Hepatocyte (in vitro differentiated cells): ENCODE measurements at regions not wholly inside any gene's neighbourhood (a gene's known extent, or its start where the extent isn't known, plus 50 kb on each side); places are given as distances from the start of the nearest gene placed in this dataset.

ENCODE experiments used
- DNase-seq: peaks from one replicate; pipeline ENCODE4 v3.0.0-alpha.2; 2016; ENCODE audit warnings: low spot score
- H2AFZ ChIP-seq: fragments of 200-600 bp; sonication (generic); 2 replicates; pipeline ENCODE4 v1.6.0; 2016; ENCODE audit warnings: antibody characterized with exemption, mild to moderate bottlenecking
- H3K27ac ChIP-seq: fragments of 200-600 bp; sonication (generic); 2 replicates; pipeline ENCODE4 v1.5.1; 2016; ENCODE audit warnings: mild to moderate bottlenecking
- H3K27me3 ChIP-seq: fragments of 200-600 bp; sonication (generic); 2 replicates; pipeline ENCODE4 v1.6.1; 2016
- H3K36me3 ChIP-seq: fragments of 200-600 bp; sonication (generic); replicated peaks from 2 replicates; pipeline ENCODE4 v1.5.1; 2016; ENCODE audit warnings: low read depth; ENCODE audit not compliant: insufficient read depth
- H3K4me1 ChIP-seq: fragments of 200-600 bp; sonication (generic); 2 replicates; pipeline ENCODE4 v1.5.1; 2016; ENCODE audit warnings: mild to moderate bottlenecking, moderate library complexity; ENCODE audit not compliant: insufficient read depth
- H3K4me2 ChIP-seq: fragments of 200-600 bp; sonication (generic); 2 replicates; pipeline ENCODE4 v1.6.0; 2016
- H3K4me3 ChIP-seq: fragments of 200-600 bp; sonication (generic); 2 replicates; pipeline ENCODE4 v1.5.1; 2016; ENCODE audit warnings: mild to moderate bottlenecking
- H3K79me2 ChIP-seq: fragments of 200-600 bp; sonication (generic); 2 replicates; pipeline ENCODE4 v1.6.0; 2017; ENCODE audit warnings: mild to moderate bottlenecking
- H3K9me2 ChIP-seq: fragments of 200-600 bp; sonication (generic); replicated peaks from 2 replicates; pipeline ENCODE4 v1.6.0; 2017; ENCODE audit warnings: mild to moderate bottlenecking; ENCODE audit not compliant: insufficient read depth
- H3K9me3 ChIP-seq: fragments of 200-600 bp; sonication (generic); 2 replicates; pipeline ENCODE4 v1.5.1; 2016; ENCODE audit warnings: low read depth, mild to moderate bottlenecking
- H4K20me1 ChIP-seq: fragments of 200-600 bp; sonication (generic); 2 replicates; pipeline ENCODE4 v1.6.0; 2016; ENCODE audit warnings: mild to moderate bottlenecking; ENCODE audit not compliant: insufficient read depth, poor library complexity, severe bottlenecking
- CTCF ChIP-seq: fragments of 200-600 bp; sonication (generic); IDR thresholded peaks from 2 replicates; pipeline ENCODE4 v1.5.1; 2016; ENCODE audit warnings: antibody characterized with exemption, mild to moderate bottlenecking; ENCODE audit not compliant: poor library complexity
- EZH2 ChIP-seq: fragments of 200-600 bp; sonication (generic); IDR thresholded peaks from 2 replicates; pipeline ENCODE4 v1.6.1; 2016; ENCODE audit warnings: antibody characterized with exemption, mild to moderate bottlenecking, borderline replicate concordance
- EZH2phosphoT487 ChIP-seq: fragments of 200-600 bp; sonication (generic); IDR thresholded peaks from one replicate; pipeline ENCODE4 v1.6.1; 2018; ENCODE audit warnings: antibody characterized with exemption, mild to moderate bottlenecking, low read depth, moderate library complexity; ENCODE audit not compliant: unreplicated experiment, severe bottlenecking
- WGBS: methylation state at CpG from one replicate; pipeline ENCODE4 v1.1.6; 2016; ENCODE audit warnings: low lambda C conversion rate; ENCODE audit errors: missing lambda C conversion rate; 5-methylcytosine and 5-hydroxymethylcytosine counted together

- H3K9me3 ChIP-seq, result peaks cover 4% of the 10 kb centered on the region
- no peaks in the 10 kb centered on the region for H3K9me2 ChIP-seq
Observed at GRCh38 chr2:190136259-190136658, 73.7 kb upstream of the MSTN start.

GRCh38 chr2:190129421-190130199, 67.1 kb upstream of the MSTN start:
- WGBS, result 95% methylated on average over 1 of the region's 1 CpG
- no peaks in the 10 kb centered on the region for H3K4me1 ChIP-seq
- no peaks in the 10 kb centered on the region for H3K36me3 ChIP-seq
- H3K9me2 ChIP-seq, result no peaks in the 10 kb centered on the region
- no peaks in the 10 kb centered on the region for H4K20me1 ChIP-seq
- H3K4me2 ChIP-seq, result no peak overlapping the region
- DNase-seq, result no peak
- H3K27me3 ChIP-seq, result no peaks in the 10 kb centered on the region
- no peak overlapping the region for H3K27ac ChIP-seq
- peaks cover 4% of the 10 kb centered on the region for H3K9me3 ChIP-seq
- H2AFZ ChIP-seq, result no peak overlapping the region
- no peak overlapping the region for H3K4me3 ChIP-seq
- TF ChIP-seq CTCF (no peak), EZH2phosphoT487 (no peak), EZH2 (no peak)
- no peaks in the 10 kb centered on the region for H3K79me2 ChIP-seq

More at GRCh38 chr2:190136259-190136658, 73.7 kb upstream of the MSTN start:
- Histone ChIP-seq H3K4me3 (no peak overlapping the region), H2AFZ (no peak overlapping the region), H3K27me3 (no peaks in the 10 kb centered on the region), H4K20me1 (no peaks in the 10 kb centered on the region), H3K79me2 (no peaks in the 10 kb centered on the region), H3K4me2 (no peak overlapping the region), H3K27ac (peak overlapping the region; percentile 64), H3K4me1 (no peaks in the 10 kb centered on the region), H3K36me3 (no peaks in the 10 kb centered on the region)
- TF ChIP-seq CTCF (no peak), EZH2 (no peak), EZH2phosphoT487 (no peak)
- 35% methylated on average over 1 of the region's 1 CpG for WGBS
- DNase-seq, result peak; percentile 41

- TF ChIP-seq CTCF (no peak), EZH2 (no peak), EZH2phosphoT487 (no peak)
- Histone ChIP-seq H3K4me1 (no peaks in the 10 kb centered on the region), H3K27ac (no peak overlapping the region), H3K27me3 (no peaks in the 10 kb centered on the region), H3K4me2 (no peak overlapping the region), H2AFZ (no peak overlapping the region), H3K9me2 (no peaks in the 10 kb centered on the region), H3K9me3 (peaks cover 4% of the 10 kb centered on the region), H3K4me3 (no peak overlapping the region), H3K79me2 (no peaks in the 10 kb centered on the region), H3K36me3 (no peaks in the 10 kb centered on the region), H4K20me1 (no peaks in the 10 kb centered on the region)
- no peak for DNase-seq
Observed at GRCh38 chr2:190127651-190128050, 65.1 kb upstream of the MSTN start.
